GM12864 (cell line): ENCODE measurements at regions not wholly inside any gene's neighbourhood (a gene's known extent, or its start where the extent isn't known, plus 50 kb on each side); places are given as distances from the start of the nearest gene placed in this dataset.

Source experiments
- DNase-seq: peaks from one replicate; pipeline ENCODE4 v3.0.0-alpha.2; 2011; ENCODE audit warnings: low read depth
- H3K4me3 ChIP-seq: 2 replicates; pipeline ENCODE4 v1.5.1; 2011; ENCODE audit warnings: mild to moderate bottlenecking, low read depth, low read length, control low read depth
- CTCF ChIP-seq: IDR thresholded peaks from 2 replicates; pipeline ENCODE4 v1.5.1; 2011; ENCODE audit warnings: low read depth, mild to moderate bottlenecking, moderate library complexity, low read length, control low read depth, inconsistent platforms; ENCODE audit errors: missing control alignments

GRCh38 chr3:90036939-90037469 lies 929.6 kb downstream of the EPHA3 start:
- no peak for TF ChIP-seq CTCF
- no peak overlapping the region for H3K4me3 ChIP-seq
- DNase-seq = no peak

GRCh38 chr3:90039994-90040393 lies 932.6 kb downstream of the EPHA3 start:
- H3K4me3 ChIP-seq = no peak overlapping the region
- TF ChIP-seq CTCF = no peak
- no peak for DNase-seq

- no peak for DNase-seq
- TF ChIP-seq CTCF = no peak
- no peak overlapping the region for H3K4me3 ChIP-seq
These were observed 933.1 kb downstream of the EPHA3 start for GRCh38 chr3:90040554-90040953.

GRCh38 chr3:90041995-90042394 lies 934.6 kb downstream of the EPHA3 start:
- H3K4me3 ChIP-seq = no peak overlapping the region
- no peak for TF ChIP-seq CTCF
- no peak for DNase-seq

- TF ChIP-seq CTCF = no peak
- DNase-seq = no peak
- H3K4me3 ChIP-seq = no peak overlapping the region
These were observed 935.9 kb downstream of the EPHA3 start for GRCh38 chr3:90043287-90043686.

GRCh38 chr3:90044084-90044816 lies 936.8 kb downstream of the EPHA3 start:
- no peak for TF ChIP-seq CTCF
- H3K4me3 ChIP-seq = no peak overlapping the region
- DNase-seq = no peak

GRCh38 chr3:90052425-90052950 lies 945.1 kb downstream of the EPHA3 start:
- TF ChIP-seq CTCF = no peak
- DNase-seq = no peak
- no peak overlapping the region for H3K4me3 ChIP-seq
